ENCODE measurements at regions not wholly inside any gene's neighbourhood (a gene's known extent, or its start where the extent isn't known, plus 50 kb on each side); places are given as distances from the start of the nearest gene placed in this dataset.
"Not testable (repeated sequence)": the region's sequence is repeated elsewhere in the genome, so short reads cannot be mapped to it uniquely, and the experiment has no call there.

- no peak for TF ChIP-seq CTCF (IDR thresholded peaks at IDR 0.05)
- ATAC-seq: no peak
- no peak overlapping the region for H3K4me3 ChIP-seq
- no peaks in the 10 kb centered on the region for H3K9me3 ChIP-seq
- intact Hi-C loops (cut with DNase I): no loop called here
- H3K4me1 ChIP-seq: no peaks in the 10 kb centered on the region
- no peak for DNase-seq
- no peaks in the 10 kb centered on the region for H3K27me3 ChIP-seq
- H3K27ac ChIP-seq: no peak overlapping the region
- no peaks in the 10 kb centered on the region for H3K36me3 ChIP-seq
Observed at GRCh38 chr19:24004166-24004565, 82.8 kb upstream of the ZNF254 start.

GRCh38 chr19:24029941-24030636 lies 56.9 kb upstream of the ZNF254 start:
- H3K27me3 ChIP-seq: no peaks in the 10 kb centered on the region
- no peaks in the 10 kb centered on the region for H3K36me3 ChIP-seq
- ATAC-seq (no peak), DNase-seq (no peak)
- H3K9me3 ChIP-seq: no peaks in the 10 kb centered on the region
- intact Hi-C loops (cut with DNase I): no loop called here
- H3K4me1 ChIP-seq: peaks cover 5% of the 10 kb centered on the region
- no peak overlapping the region for H3K27ac ChIP-seq
- no peak for TF ChIP-seq CTCF (IDR thresholded peaks at IDR 0.05)
- H3K4me3 ChIP-seq: no peak overlapping the region

GRCh38 chr19:24032651-24033050 lies 54.3 kb upstream of the ZNF254 start:
- no peaks in the 10 kb centered on the region for H3K27me3 ChIP-seq
- H3K4me1 ChIP-seq: peaks cover 28% of the 10 kb centered on the region
- H3K9me3 ChIP-seq: no peaks in the 10 kb centered on the region
- DNase-seq (no peak), ATAC-seq (no peak)
- peak overlapping the region; percentile 97 for H3K27ac ChIP-seq
- TF ChIP-seq CTCF (IDR thresholded peaks at IDR 0.05): no peak
- intact Hi-C loops (cut with DNase I): no loop called here
- peak overlapping the region; percentile 84 for H3K4me3 ChIP-seq
- peaks cover 17% of the 10 kb centered on the region for H3K36me3 ChIP-seq

- peak overlapping the region; percentile 97 for H3K27ac ChIP-seq
- TF ChIP-seq CTCF (IDR thresholded peaks at IDR 0.05): no peak
- peaks cover 28% of the 10 kb centered on the region for H3K4me1 ChIP-seq
- intact Hi-C loops (cut with DNase I): no loop called here
- peaks cover 25% of the 10 kb centered on the region for H3K36me3 ChIP-seq
- peak overlapping the region; percentile 84 for H3K4me3 ChIP-seq
- no peaks in the 10 kb centered on the region for H3K9me3 ChIP-seq
- DNase-seq (peak; percentile 94), ATAC-seq (peak; percentile 97)
- H3K27me3 ChIP-seq: no peaks in the 10 kb centered on the region
Observed at GRCh38 chr19:24033301-24033962, 53.6 kb upstream of the ZNF254 start.

- Histone ChIP-seq H3K4me3 (peak overlapping the region; percentile 84), H3K27me3 (no peaks in the 10 kb centered on the region), H3K27ac (peak overlapping the region; percentile 97), H3K9me3 (no peaks in the 10 kb centered on the region), H3K36me3 (peaks cover 30% of the 10 kb centered on the region), H3K4me1 (peaks cover 28% of the 10 kb centered on the region)
- DNase-seq (peak; percentile 78), ATAC-seq (peak; percentile 57)
- TF ChIP-seq CTCF (IDR thresholded peaks at IDR 0.05): no peak
- intact Hi-C loops (cut with DNase I): no loop called here
Observed at GRCh38 chr19:24033963-24034342, 53.0 kb upstream of the ZNF254 start.

GRCh38 chr19:24035261-24035880 lies 51.6 kb upstream of the ZNF254 start:
- H3K9me3 ChIP-seq: not testable (repeated sequence)
- Histone ChIP-seq H3K4me1 (peaks cover 32% of the 10 kb centered on the region), H3K4me3 (peak overlapping the region; percentile 84)

More at GRCh38 chr19:24035261-24035880, 51.6 kb upstream of the ZNF254 start:
- intact Hi-C loops (cut with DNase I); DNase-seq; ATAC-seq; H3K27me3 ChIP-seq: not testable (repeated sequence)
- peaks cover 34% of the 10 kb centered on the region for H3K36me3 ChIP-seq
- peak overlapping the region; percentile 25 for H3K27ac ChIP-seq
